ENCODE measurements at regions not wholly inside any gene's neighbourhood (a gene's known extent, or its start where the extent isn't known, plus 50 kb on each side); places are given as distances from the start of the nearest gene placed in this dataset.

DNA sequence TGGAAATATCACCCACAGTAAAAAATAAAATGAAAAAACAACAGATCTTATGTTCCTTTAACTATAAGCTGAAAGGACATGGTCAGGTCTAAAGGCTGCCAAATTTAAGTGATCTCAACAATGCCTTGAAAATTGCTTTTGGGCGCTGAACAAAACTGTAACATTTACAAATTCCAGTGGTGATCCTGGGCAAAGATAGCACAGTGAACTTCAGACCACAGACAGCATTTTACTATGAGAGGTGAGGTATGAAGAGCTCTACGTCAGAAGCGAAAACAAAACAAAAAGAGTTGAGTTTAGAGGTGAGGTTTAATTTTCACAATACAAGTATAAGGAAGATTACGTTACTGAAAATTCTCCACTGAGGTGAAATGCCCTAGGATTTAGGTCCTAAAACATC lies 165.8 kb upstream of the STK32A start:
- TF ChIP-seq, protein P1, sequence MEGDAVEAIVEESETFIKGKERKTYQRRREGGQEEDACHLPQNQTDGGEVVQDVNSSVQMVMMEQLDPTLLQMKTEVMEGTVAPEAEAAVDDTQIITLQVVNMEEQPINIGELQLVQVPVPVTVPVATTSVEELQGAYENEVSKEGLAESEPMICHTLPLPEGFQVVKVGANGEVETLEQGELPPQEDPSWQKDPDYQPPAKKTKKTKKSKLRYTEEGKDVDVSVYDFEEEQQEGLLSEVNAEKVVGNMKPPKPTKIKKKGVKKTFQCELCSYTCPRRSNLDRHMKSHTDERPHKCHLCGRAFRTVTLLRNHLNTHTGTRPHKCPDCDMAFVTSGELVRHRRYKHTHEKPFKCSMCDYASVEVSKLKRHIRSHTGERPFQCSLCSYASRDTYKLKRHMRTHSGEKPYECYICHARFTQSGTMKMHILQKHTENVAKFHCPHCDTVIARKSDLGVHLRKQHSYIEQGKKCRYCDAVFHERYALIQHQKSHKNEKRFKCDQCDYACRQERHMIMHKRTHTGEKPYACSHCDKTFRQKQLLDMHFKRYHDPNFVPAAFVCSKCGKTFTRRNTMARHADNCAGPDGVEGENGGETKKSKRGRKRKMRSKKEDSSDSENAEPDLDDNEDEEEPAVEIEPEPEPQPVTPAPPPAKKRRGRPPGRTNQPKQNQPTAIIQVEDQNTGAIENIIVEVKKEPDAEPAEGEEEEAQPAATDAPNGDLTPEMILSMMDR (IDR thresholded peaks at IDR 0.05; ENCODE audit: poor library complexity) = no peak
- TF ChIP-seq EZH2 (IDR thresholded peaks at IDR 0.05; ENCODE audit: borderline replicate concordance) = no peak
